Liver (tissue), 8 donors: ENCODE measurements at regions not wholly inside any gene's neighbourhood (a gene's known extent, or its start where the extent isn't known, plus 50 kb on each side); places are given as distances from the start of the nearest gene placed in this dataset.

Experiments
- DNase-seq: peaks from one replicate; pipeline ENCODE4 v3.0.0-alpha.2; 2017; ENCODE audit warnings: low spot score
- H3K27ac ChIP-seq, 2 donors: one replicate each; pipeline ENCODE4 v1.7.0; 2013; ENCODE audit warnings: inconsistent platforms in 2 of 2, low read length in 2 of 2, control low read depth in 1 of 2, low read depth in 1 of 2, mild to moderate bottlenecking in 1 of 2
- H3K27me3 ChIP-seq, 4 donors: one replicate each; pipeline versions ENCODE4 v1.6.1 to v1.7.0; 2013; ENCODE audit warnings: low read length in 3 of 4, inconsistent platforms in 1 of 4, mild to moderate bottlenecking in 1 of 4, moderate library complexity in 1 of 4; ENCODE audit not compliant: control insufficient read depth in 4 of 4, insufficient read depth in 4 of 4
- H3K36me3 ChIP-seq, 4 donors: one replicate each; pipeline versions ENCODE4 v1.6.1 to v1.7.0; 2013; ENCODE audit warnings: low read length in 3 of 4, mild to moderate bottlenecking in 3 of 4, low read depth in 1 of 4, moderate library complexity in 1 of 4; ENCODE audit not compliant: control insufficient read depth in 4 of 4, insufficient read depth in 3 of 4
- H3K4me1 ChIP-seq, 4 donors: one replicate each; pipeline versions ENCODE4 v1.6.1 to v1.7.0; 2013; ENCODE audit warnings: low read length in 3 of 4, mild to moderate bottlenecking in 3 of 4, moderate library complexity in 1 of 4; ENCODE audit not compliant: control insufficient read depth in 4 of 4, insufficient read depth in 4 of 4
- H3K4me3 ChIP-seq, 3 donors: one replicate each; pipeline versions ENCODE4 v1.6.1 to v1.7.0; 2013; ENCODE audit warnings: low read length in 3 of 3, control low read depth in 1 of 3, low read depth in 1 of 3, mild to moderate bottlenecking in 1 of 3
- H3K9ac ChIP-seq, 2 donors: one replicate each; pipeline ENCODE4 v1.7.0; 2013; ENCODE audit warnings: low read length in 2 of 2, mild to moderate bottlenecking in 2 of 2, moderate library complexity in 2 of 2, control low read depth in 1 of 2, low read depth in 1 of 2
- H3K9me3 ChIP-seq, 4 donors: one replicate each; pipeline versions ENCODE4 v1.6.1 to v1.7.0; 2013; ENCODE audit warnings: low read length in 3 of 4; ENCODE audit not compliant: control insufficient read depth in 4 of 4
- ATF3 ChIP-seq: IDR thresholded peaks from 2 replicates; pipeline ENCODE4 v1.6.1; 2016; ENCODE audit warnings: antibody characterized with exemption
- CTCF ChIP-seq: fragments of 150-350 bp; IDR thresholded peaks from 2 replicates; pipeline ENCODE4 v1.5.1; 2017; ENCODE audit warnings: improper control_type of control experiment, low read depth, low read length; ENCODE audit not compliant: missing input control
- EGR1 ChIP-seq, 2 donors: IDR thresholded peaks; 2 replicates each; pipeline ENCODE4 v1.6.1; 2016 to 2018; ENCODE audit warnings: antibody characterized with exemption in 2 of 2, low read depth in 2 of 2
- FOXA1 ChIP-seq: IDR thresholded peaks from 2 replicates; pipeline ENCODE4 v1.6.1; 2016; ENCODE audit warnings: antibody characterized with exemption
- FOXA2 ChIP-seq: IDR thresholded peaks from 2 replicates; pipeline ENCODE4 v1.6.1; 2016; ENCODE audit warnings: antibody characterized with exemption
- GABPA ChIP-seq, 2 donors: IDR thresholded peaks in 1 of 2; conservative IDR thresholded peaks in 1 of 2; 2 replicates each; pipeline ENCODE4 v1.6.1; 2016; ENCODE audit warnings: antibody characterized with exemption in 2 of 2, mild to moderate bottlenecking in 1 of 2, moderate library complexity in 1 of 2
- HNF4A ChIP-seq, 2 donors: conservative IDR thresholded peaks; 2 replicates each; pipeline ENCODE4 v1.6.1; 2016; ENCODE audit warnings: antibody characterized with exemption in 2 of 2, mild to moderate bottlenecking in 2 of 2
- HNF4G ChIP-seq: IDR thresholded peaks from 2 replicates; pipeline ENCODE4 v1.6.1; 2016; ENCODE audit warnings: antibody characterized with exemption
- JUND ChIP-seq, 2 donors: IDR thresholded peaks; 2 replicates each; pipeline ENCODE4 v1.6.1; 2016; ENCODE audit warnings: antibody characterized with exemption in 2 of 2
- MAX ChIP-seq: IDR thresholded peaks from 2 replicates; pipeline ENCODE4 v1.6.1; 2016; ENCODE audit warnings: antibody characterized with exemption
- NR2F2 ChIP-seq: IDR thresholded peaks from 2 replicates; pipeline ENCODE4 v1.6.1; 2016; ENCODE audit warnings: antibody characterized with exemption
- RAD21 ChIP-seq, 2 donors: IDR thresholded peaks; 2 replicates each; pipeline ENCODE4 v1.6.1; 2016; ENCODE audit warnings: antibody characterized with exemption in 2 of 2, mild to moderate bottlenecking in 2 of 2
- REST ChIP-seq: IDR thresholded peaks from 2 replicates; pipeline ENCODE4 v1.6.1; 2016; ENCODE audit warnings: antibody characterized with exemption, mild to moderate bottlenecking
- RXRA ChIP-seq, 2 donors: IDR thresholded peaks; 2 replicates each; pipeline ENCODE4 v1.6.1; 2017 to 2018; ENCODE audit warnings: antibody characterized with exemption in 2 of 2, mild to moderate bottlenecking in 1 of 2
- SP1 ChIP-seq: IDR thresholded peaks from 2 replicates; pipeline ENCODE4 v1.6.1; 2018; ENCODE audit warnings: antibody characterized with exemption, mild to moderate bottlenecking
- TAF1 ChIP-seq: conservative IDR thresholded peaks from 2 replicates; pipeline ENCODE4 v1.6.1; 2016; ENCODE audit warnings: antibody characterized with exemption, mild to moderate bottlenecking
- YY1 ChIP-seq: IDR thresholded peaks from 2 replicates; pipeline ENCODE4 v1.6.1; 2016; ENCODE audit warnings: antibody characterized with exemption, mild to moderate bottlenecking
- ZBTB33 ChIP-seq: IDR thresholded peaks from 2 replicates; pipeline ENCODE4 v1.6.1; 2016; ENCODE audit warnings: antibody characterized with exemption
- WGBS: extraction: QIAGEN DNeasy Blood & Tissue Kit; methylation state at CpG from one replicate; pipeline ENCODE4 v1.1.7; 2013; 5-methylcytosine and 5-hydroxymethylcytosine counted together
- donor health status: healthy.
- donor health status: healthy.
- donor health status: healthy.
- donor health status: healthy.
- donor health status: healthy.

GRCh38 chr3:148074946-148075345 is 622.8 kb upstream of the AGTR1 start:
- no peak for TF ChIP-seq ZBTB33
- TF ChIP-seq ATF3, result no peak
- no peak for TF ChIP-seq MAX
- TF ChIP-seq GABPA (IDR thresholded peaks at IDR 0.05 in 1 of 2, conservative IDR thresholded peaks at IDR 0.05 in 1 of 2), result no peak
- TF ChIP-seq SP1, result no peak
- TF ChIP-seq FOXA2, result no peak
- no peak for TF ChIP-seq HNF4A (conservative IDR thresholded peaks at IDR 0.05)
- no peak for TF ChIP-seq NR2F2
- TF ChIP-seq CTCF, result no peak
- TF ChIP-seq REST, result no peak
- no peak for TF ChIP-seq JUND (IDR thresholded peaks at IDR 0.05)
- TF ChIP-seq HNF4G, result no peak
- TF ChIP-seq FOXA1, result no peak
- no peak for TF ChIP-seq EGR1 (IDR thresholded peaks at IDR 0.05; ENCODE audit: low read depth in 2 of 2)
- TF ChIP-seq RAD21 (IDR thresholded peaks at IDR 0.05), result no peak
- TF ChIP-seq TAF1, result no peak
- TF ChIP-seq RXRA (IDR thresholded peaks at IDR 0.05), result no peak
- TF ChIP-seq YY1, result no peak
- 77% methylated on average over 2 of the region's 2 CpGs for WGBS
- no peak for DNase-seq
- Histone ChIP-seq H3K9ac (no peak overlapping the region), H3K36me3 (no peaks in the 10 kb centered on the region), H3K9me3 (no peaks in the 10 kb centered on the region), H3K27me3 (no peaks in the 10 kb centered on the region), H3K4me1 (no peaks in the 10 kb centered on the region), H3K27ac (no peak overlapping the region), H3K4me3 (no peak overlapping the region)
